HFFc6 (cell line): ENCODE measurements at regions not wholly inside any gene's neighbourhood (a gene's known extent, or its start where the extent isn't known, plus 50 kb on each side); places are given as distances from the start of the nearest gene placed in this dataset.

Experiments
- DNase-seq: peaks from one replicate; pipeline ENCODE4 v3.0.0-alpha.2; 2018
- H3K27ac Mint-ChIP-seq: 2 replicates; pipeline ENCODE4 v1.8.0; 2020; ENCODE audit warnings: mild to moderate bottlenecking, mixed read lengths
- H3K27me3 Mint-ChIP-seq: 2 replicates; pipeline ENCODE4 v1.8.0; 2021; ENCODE audit warnings: mild to moderate bottlenecking, moderate library complexity, mixed read lengths; ENCODE audit not compliant: insufficient read depth
- H3K36me3 Mint-ChIP-seq: 2 replicates; pipeline ENCODE4 v1.8.0; 2021; ENCODE audit warnings: low read depth, mixed read lengths
- H3K4me1 Mint-ChIP-seq: 2 replicates; pipeline ENCODE4 v1.8.0; 2020; ENCODE audit warnings: low read depth, mixed read lengths
- H3K4me3 Mint-ChIP-seq: 2 replicates; pipeline ENCODE4 v1.8.0; 2020; ENCODE audit warnings: mild to moderate bottlenecking, moderate library complexity, mixed read lengths
- H3K9me3 Mint-ChIP-seq: 2 replicates; pipeline ENCODE4 v1.8.0; 2020; ENCODE audit warnings: mild to moderate bottlenecking, mixed read lengths
- TF ChIP-seq, protein P1 (sequence below): fragments of 200-600 bp; sonication (generic); IDR thresholded peaks from 2 replicates; pipeline ENCODE4 v1.5.0; 2021; ENCODE audit warnings: antibody characterized with exemption, mild to moderate bottlenecking

DNA sequence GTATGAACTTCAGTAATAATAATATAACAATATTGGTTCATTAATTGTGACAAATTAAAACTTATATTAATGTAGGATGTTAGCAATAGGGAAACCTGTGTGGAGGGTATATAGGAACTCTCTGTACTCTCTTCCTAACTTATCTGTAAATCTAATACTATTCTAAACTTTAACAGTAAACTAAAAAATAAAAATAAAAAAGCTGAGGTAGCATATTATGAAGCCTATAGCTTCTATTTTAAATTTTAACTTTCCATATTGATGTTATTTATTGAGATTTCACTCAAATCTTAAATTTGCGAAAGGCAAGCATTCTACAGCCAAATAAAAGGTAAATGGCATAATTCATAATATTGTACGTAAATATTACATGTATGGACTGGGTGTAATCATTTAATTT is 326.4 kb downstream of the MEI4 start:
- Mint-ChIP-seq H3K36me3 (no peaks in the 10 kb centered on the region), H3K27me3 (no peaks in the 10 kb centered on the region), H3K27ac (no peak overlapping the region), H3K4me1 (no peaks in the 10 kb centered on the region), H3K9me3 (peaks cover 16% of the 10 kb centered on the region), H3K4me3 (no peak overlapping the region)
- TF ChIP-seq, protein P1, sequence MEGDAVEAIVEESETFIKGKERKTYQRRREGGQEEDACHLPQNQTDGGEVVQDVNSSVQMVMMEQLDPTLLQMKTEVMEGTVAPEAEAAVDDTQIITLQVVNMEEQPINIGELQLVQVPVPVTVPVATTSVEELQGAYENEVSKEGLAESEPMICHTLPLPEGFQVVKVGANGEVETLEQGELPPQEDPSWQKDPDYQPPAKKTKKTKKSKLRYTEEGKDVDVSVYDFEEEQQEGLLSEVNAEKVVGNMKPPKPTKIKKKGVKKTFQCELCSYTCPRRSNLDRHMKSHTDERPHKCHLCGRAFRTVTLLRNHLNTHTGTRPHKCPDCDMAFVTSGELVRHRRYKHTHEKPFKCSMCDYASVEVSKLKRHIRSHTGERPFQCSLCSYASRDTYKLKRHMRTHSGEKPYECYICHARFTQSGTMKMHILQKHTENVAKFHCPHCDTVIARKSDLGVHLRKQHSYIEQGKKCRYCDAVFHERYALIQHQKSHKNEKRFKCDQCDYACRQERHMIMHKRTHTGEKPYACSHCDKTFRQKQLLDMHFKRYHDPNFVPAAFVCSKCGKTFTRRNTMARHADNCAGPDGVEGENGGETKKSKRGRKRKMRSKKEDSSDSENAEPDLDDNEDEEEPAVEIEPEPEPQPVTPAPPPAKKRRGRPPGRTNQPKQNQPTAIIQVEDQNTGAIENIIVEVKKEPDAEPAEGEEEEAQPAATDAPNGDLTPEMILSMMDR: no peak
- DNase-seq: no peak

GRCh38 chr6:77986380-77987034 is 333.7 kb downstream of the MEI4 start:
- H3K36me3 Mint-ChIP-seq: no peaks in the 10 kb centered on the region

GRCh38 chr6:77987035-77987384 is 334.2 kb downstream of the MEI4 start:
- H3K27ac Mint-ChIP-seq: no peak overlapping the region
- no peaks in the 10 kb centered on the region for H3K4me1 Mint-ChIP-seq
- no peak for DNase-seq
- no peaks in the 10 kb centered on the region for H3K36me3 Mint-ChIP-seq
- H3K4me3 Mint-ChIP-seq: no peak overlapping the region
- TF ChIP-seq, protein P1: no peak
- H3K27me3 Mint-ChIP-seq: no peaks in the 10 kb centered on the region; the same call in 1 of the 2 replicates
- peaks cover 30% of the 10 kb centered on the region for H3K9me3 Mint-ChIP-seq

More at GRCh38 chr6:77986380-77987034, 333.7 kb downstream of the MEI4 start:
- H3K4me3 Mint-ChIP-seq: no peak overlapping the region
- TF ChIP-seq, protein P1: no peak
- no peaks in the 10 kb centered on the region for H3K27me3 Mint-ChIP-seq
- H3K27ac Mint-ChIP-seq: no peak overlapping the region
- no peaks in the 10 kb centered on the region for H3K4me1 Mint-ChIP-seq
- H3K9me3 Mint-ChIP-seq: peaks cover 30% of the 10 kb centered on the region
- no peak for DNase-seq

- Mint-ChIP-seq H3K4me1 (no peaks in the 10 kb centered on the region), H3K27ac (no peak overlapping the region), H3K36me3 (no peaks in the 10 kb centered on the region), H3K27me3 (no peaks in the 10 kb centered on the region), H3K9me3 (peaks cover 25% of the 10 kb centered on the region), H3K4me3 (no peak overlapping the region)
- TF ChIP-seq, protein P1: no peak
- DNase-seq: no peak
These were observed 357.3 kb downstream of the MEI4 start for GRCh38 chr6:78010130-78010529.

GRCh38 chr6:78020586-78020985 is 367.7 kb downstream of the MEI4 start:
- H3K36me3 Mint-ChIP-seq: no peaks in the 10 kb centered on the region
- TF ChIP-seq, protein P1: no peak
- no peak overlapping the region for H3K27ac Mint-ChIP-seq
- no peak overlapping the region for H3K4me3 Mint-ChIP-seq
- no peak for DNase-seq
- H3K4me1 Mint-ChIP-seq: no peaks in the 10 kb centered on the region
- H3K27me3 Mint-ChIP-seq: no peaks in the 10 kb centered on the region; the same call in 1 of the 2 replicates
- H3K9me3 Mint-ChIP-seq: peaks cover 20% of the 10 kb centered on the region
